ENCODE measurements at regions not wholly inside any gene's neighbourhood (a gene's known extent, or its start where the extent isn't known, plus 50 kb on each side); places are given as distances from the start of the nearest gene placed in this dataset.

DNA sequence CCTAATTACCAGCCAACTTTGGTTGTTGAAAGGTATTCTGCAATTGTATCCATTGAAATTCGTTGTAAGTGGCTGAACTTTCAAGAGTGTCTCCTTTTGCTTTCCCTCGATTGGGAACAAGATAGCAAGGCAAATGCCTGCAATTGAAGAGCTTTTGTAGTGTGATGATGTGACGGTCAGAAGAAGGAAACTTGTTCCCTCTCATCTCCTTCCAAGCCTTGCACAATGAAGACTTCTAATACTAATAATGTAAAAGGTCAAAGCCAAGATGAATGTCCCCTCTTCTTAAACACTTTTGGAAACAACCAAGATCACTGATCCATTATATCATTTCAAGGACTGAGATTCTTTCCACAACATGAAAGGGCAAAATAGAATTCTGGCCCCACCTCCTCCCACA lies 101.9 kb upstream of the LMCD1 start:
- no peaks in the 10 kb centered on the region for H3K27me3 ChIP-seq
- H3K9me3 ChIP-seq: no peaks in the 10 kb centered on the region
- TF ChIP-seq, protein P1, sequence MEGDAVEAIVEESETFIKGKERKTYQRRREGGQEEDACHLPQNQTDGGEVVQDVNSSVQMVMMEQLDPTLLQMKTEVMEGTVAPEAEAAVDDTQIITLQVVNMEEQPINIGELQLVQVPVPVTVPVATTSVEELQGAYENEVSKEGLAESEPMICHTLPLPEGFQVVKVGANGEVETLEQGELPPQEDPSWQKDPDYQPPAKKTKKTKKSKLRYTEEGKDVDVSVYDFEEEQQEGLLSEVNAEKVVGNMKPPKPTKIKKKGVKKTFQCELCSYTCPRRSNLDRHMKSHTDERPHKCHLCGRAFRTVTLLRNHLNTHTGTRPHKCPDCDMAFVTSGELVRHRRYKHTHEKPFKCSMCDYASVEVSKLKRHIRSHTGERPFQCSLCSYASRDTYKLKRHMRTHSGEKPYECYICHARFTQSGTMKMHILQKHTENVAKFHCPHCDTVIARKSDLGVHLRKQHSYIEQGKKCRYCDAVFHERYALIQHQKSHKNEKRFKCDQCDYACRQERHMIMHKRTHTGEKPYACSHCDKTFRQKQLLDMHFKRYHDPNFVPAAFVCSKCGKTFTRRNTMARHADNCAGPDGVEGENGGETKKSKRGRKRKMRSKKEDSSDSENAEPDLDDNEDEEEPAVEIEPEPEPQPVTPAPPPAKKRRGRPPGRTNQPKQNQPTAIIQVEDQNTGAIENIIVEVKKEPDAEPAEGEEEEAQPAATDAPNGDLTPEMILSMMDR (IDR thresholded peaks at IDR 0.05): no peak
- DNase-seq (no peak), ATAC-seq (no peak)
- H3K4me1 ChIP-seq: no peaks in the 10 kb centered on the region
- intact Hi-C loops (cut with DNase I): no loop called here
- H3K4me3 ChIP-seq: no peak overlapping the region
- H3K27ac ChIP-seq: no peak overlapping the region
- WGBS, 4 donors: 37 to 56% (median 48%) methylated on average over 3 of the region's 3 CpGs
- no peaks in the 10 kb centered on the region for H3K36me3 ChIP-seq

DNA sequence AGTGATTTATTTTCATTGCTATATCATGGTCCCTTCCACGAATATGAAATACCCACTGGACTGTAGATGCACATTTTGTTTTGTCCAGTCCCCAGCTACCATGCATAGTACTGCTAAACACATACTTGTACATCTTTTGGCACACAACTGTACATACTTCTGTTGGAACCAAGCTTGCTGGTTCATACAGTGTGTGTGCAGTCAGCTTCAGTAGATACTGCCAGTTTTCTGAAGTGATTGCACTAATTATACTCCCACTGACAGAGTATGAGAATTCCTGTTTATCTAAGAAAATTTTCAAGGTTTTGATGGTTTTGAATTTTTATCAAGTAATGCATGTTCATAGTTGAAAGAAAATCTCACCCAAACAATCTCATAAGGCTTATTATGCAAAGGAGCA lies 100.7 kb upstream of the LMCD1 start:
- ATAC-seq (no peak), DNase-seq (no peak)
- intact Hi-C loops (cut with DNase I): no loop called here
- TF ChIP-seq POLR2A (IDR thresholded peaks at IDR 0.05): no peak
- TF ChIP-seq, protein P1 (IDR thresholded peaks at IDR 0.05): no peak
- 72 to 91% (median 85%) methylated on average over 1 of the region's 1 CpG for WGBS, 4 donors
- Histone ChIP-seq H3K36me3 (no peaks in the 10 kb centered on the region), H3K4me1 (no peaks in the 10 kb centered on the region), H3K9me3 (peaks cover 0 to 3% (median 0%) of the 10 kb centered on the region in 12 donors), H3K27ac (no peak overlapping the region), H3K4me3 (no peak overlapping the region), H3K27me3 (no peaks in the 10 kb centered on the region)

DNA sequence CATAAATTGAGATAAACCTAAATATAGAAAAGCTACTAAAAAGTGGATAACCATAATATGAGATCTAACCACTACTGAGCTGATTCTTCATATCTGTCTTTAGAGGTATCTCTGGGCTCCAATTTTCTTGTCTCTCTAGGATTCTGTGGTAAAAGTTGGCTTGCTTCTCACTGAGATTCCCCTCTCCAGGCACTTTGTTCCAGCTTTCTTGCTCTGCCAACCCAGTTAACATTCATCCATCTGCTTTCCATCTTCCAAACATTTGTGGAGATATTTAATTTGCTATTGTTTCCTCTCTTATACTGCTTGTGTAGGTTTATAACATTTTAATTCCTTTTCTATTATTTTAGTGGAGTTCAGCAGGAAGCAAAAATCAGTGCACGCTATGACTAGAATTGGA lies 97.6 kb upstream of the LMCD1 start:
- H3K27me3 ChIP-seq: no peaks in the 10 kb centered on the region
- no peak overlapping the region for H3K27ac ChIP-seq
- no peaks in the 10 kb centered on the region for H3K36me3 ChIP-seq
- intact Hi-C loops (cut with DNase I): no loop called here
- peaks cover 0 to 18% (median 6%) of the 10 kb centered on the region in 12 donors for H3K9me3 ChIP-seq
- no peak for DNase-seq
- no peak for ATAC-seq
- no peak for TF ChIP-seq POLR2A (IDR thresholded peaks at IDR 0.05)
- TF ChIP-seq, protein P1 (IDR thresholded peaks at IDR 0.05): no peak
- H3K4me3 ChIP-seq: no peak overlapping the region
- no peaks in the 10 kb centered on the region for H3K4me1 ChIP-seq
- WGBS, 4 donors: 95 to 99% (median 98%) methylated on average over 1 of the region's 1 CpG

DNA sequence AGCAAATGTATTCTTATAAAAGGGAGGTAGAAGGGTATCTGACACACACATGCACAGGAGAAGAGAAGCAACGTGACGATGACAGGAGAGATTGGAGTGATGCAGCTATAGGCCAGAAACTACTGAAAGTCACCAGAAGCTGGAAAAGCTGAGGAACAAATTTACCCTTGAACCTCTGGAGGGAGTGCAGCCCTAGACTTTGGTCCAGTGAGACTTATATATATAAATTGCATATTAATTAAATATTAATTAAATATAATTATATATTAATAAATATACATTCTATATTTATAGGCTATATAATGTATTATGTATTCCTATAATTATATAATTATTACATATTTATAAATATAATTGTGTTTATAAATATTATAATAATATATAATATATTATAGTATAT lies 96.5 kb upstream of the LMCD1 start:
- intact Hi-C loops (cut with DNase I): no loop called here
- TF ChIP-seq, protein P1 (IDR thresholded peaks at IDR 0.05): no peak
- no peak for TF ChIP-seq POLR2A (IDR thresholded peaks at IDR 0.05)
- DNase-seq: no peak
- Histone ChIP-seq H3K27me3 (no peaks in the 10 kb centered on the region), H3K4me3 (no peak overlapping the region), H3K9me3 (peaks cover 0 to 18% (median 6%) of the 10 kb centered on the region in 12 donors), H3K4me1 (no peaks in the 10 kb centered on the region), H3K27ac (no peak overlapping the region), H3K36me3 (no peaks in the 10 kb centered on the region)
- ATAC-seq: no peak
- WGBS, 4 donors: 92 to 98% (median 94%) methylated on average over 2 of the region's 2 CpGs

Measured in heart left ventricle (tissue), 16 donors.